Endometrial microvascular endothelial cells (primary cell): ENCODE measurements at regions not wholly inside any gene's neighbourhood (a gene's known extent, or its start where the extent isn't known, plus 50 kb on each side); places are given as distances from the start of the nearest gene placed in this dataset.

Experiments
- in situ Hi-C: cut with HindIII; loops from 2 replicates; pipeline ENCODE4 v1.10.0; 2017; ENCODE audit warnings: low sequenced_read_pairs, low pct_unique_long_range_greater_than_20kb; ENCODE audit errors: inconsistent ontology term

- in situ Hi-C loops, result no loop called here
Measured at GRCh38 chr7:155974186-155974897, 162.1 kb upstream of the SHH start.

GRCh38 chr7:155973451-155973997, 161.3 kb upstream of the SHH start:
- in situ Hi-C loops, result no loop called here

GRCh38 chr7:155972651-155973390, 160.6 kb upstream of the SHH start:
- in situ Hi-C loops, result no loop called here

DNA sequence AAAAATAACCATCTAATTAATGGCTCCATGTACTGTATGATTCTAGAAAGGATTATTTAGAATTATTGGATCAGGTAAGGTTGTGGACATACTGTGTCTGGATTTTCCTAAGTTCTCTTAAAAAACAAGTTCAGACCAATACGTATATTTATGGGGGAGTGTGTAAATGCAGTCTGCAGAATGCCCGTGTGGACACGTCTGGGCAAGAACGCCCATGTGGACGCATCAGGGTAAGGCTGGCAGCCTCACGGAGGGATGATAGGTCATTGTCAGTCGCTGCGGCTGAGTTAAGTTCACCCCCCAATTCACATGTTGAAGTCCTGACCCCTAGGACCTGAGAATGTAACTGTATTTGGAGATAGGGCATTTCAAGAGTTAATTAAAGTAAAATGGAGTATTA, 160.0 kb upstream of the SHH start:
- in situ Hi-C loops, result no loop called here

DNA sequence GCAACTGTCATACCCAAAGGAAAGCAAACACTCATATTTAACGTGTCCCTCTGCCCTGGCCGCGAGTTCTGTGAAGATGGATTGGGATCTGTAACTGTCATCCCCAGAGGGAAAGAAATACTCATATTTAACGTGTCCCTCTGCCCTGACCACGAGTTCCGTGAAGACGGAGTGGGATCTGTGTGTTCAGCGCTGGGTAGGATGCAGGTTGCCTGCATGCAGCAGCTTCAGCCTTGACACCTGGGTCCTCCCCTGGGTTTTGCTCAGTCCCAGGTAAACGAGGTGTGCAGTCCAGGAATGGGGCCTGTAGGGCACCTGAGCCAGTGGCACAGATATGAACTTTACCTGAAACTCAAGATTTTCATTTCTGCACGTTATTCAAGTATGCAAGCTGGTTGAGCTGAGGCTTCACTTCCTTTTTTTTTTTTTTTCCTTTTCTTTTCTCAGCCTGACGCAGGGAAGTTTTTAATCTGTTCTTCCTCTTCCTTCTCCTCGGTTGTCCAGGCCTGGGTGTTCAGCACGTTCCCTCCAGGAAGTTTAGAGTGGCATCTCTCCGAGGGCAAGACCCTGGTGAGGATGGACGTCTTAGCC, 159.0 kb upstream of the SHH start:
- in situ Hi-C loops, result no loop called here

GRCh38 chr7:155969192-155969929, 157.1 kb upstream of the SHH start:
- in situ Hi-C loops, result no loop called here

GRCh38 chr7:155965010-155965409, 152.7 kb upstream of the SHH start:
- in situ Hi-C loops, result no loop called here

GRCh38 chr7:155964543-155964942, 152.3 kb upstream of the SHH start:
- in situ Hi-C loops, result no loop called here

DNA sequence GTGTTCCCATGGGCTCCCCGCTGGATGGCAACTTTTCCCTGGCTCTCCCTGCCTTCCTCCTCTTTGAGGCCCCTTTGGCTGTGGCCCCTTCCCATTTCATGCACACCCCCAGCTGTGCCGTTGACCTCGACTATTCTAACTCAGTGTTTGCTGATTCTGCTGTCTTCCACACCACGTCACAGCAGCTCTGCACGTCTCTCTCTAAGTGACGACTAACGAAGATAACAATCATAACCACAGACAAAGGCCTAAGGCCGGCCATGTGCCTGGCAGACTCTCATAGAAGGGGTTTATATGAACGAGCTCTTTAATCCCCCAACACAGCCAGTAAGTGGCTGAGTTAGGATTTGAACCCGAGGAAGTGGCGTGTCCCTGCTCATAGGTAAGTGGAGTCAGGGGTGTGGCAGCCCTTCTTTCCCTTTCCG, 151.5 kb upstream of the SHH start:
- in situ Hi-C loops, result no loop called here

- in situ Hi-C loops, result no loop called here
Measured at GRCh38 chr7:155963356-155963755, 151.1 kb upstream of the SHH start.

DNA sequence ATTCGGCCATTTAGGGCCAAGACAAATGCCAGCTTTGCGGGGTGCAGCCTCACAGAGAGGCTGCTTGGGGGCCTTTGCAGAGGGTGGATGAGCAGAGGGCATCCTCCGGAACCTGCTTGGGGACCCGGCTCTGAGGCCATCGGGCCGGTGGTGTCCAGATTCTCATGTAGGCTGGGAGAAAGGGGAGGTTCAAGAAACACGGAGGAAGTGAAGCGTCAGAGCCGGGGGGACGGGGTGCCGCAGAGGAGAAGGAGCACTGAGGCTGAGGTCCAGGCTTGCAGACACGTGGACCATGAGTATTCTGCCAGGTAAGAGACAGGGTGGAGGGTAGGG, 150.7 kb upstream of the SHH start:
- in situ Hi-C loops, result no loop called here

DNA sequence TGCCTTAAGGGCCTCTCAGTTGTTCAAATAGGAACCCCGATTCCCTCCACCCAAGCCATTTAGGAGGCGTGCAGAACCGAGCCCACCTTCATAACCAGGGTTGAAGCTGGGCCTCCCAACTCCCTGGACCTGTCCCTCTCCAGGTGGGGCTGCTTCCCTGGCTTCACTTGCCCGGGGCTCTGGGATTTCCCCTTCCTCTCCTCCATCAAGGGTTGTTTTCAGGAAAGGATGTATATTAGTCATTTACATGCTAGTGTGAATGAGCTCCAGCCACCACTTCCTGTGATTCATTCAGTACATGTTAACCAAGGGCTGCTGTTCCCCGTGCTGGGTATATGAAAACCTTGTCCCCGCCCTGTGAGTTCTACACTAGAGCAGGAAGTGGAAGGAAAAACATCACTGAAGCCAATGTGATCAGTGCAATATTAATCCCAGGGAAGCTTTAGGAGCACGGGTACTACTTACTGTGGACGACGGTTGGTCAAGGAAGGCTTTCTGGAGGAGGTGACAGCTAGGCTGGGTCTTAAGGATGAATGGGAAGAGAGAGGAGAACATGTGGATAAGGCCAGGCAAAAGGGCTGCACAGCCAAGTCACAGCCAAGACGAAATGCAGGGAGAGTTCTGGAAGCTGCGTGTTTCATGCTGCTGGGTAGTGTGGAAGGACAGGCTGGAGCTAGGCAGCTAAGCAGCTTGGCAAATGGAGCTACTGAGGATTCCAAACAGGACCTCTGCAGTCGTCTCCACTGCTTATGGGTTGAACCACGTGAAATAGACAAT, 150.1 kb upstream of the SHH start:
- in situ Hi-C loops, result no loop called here

DNA sequence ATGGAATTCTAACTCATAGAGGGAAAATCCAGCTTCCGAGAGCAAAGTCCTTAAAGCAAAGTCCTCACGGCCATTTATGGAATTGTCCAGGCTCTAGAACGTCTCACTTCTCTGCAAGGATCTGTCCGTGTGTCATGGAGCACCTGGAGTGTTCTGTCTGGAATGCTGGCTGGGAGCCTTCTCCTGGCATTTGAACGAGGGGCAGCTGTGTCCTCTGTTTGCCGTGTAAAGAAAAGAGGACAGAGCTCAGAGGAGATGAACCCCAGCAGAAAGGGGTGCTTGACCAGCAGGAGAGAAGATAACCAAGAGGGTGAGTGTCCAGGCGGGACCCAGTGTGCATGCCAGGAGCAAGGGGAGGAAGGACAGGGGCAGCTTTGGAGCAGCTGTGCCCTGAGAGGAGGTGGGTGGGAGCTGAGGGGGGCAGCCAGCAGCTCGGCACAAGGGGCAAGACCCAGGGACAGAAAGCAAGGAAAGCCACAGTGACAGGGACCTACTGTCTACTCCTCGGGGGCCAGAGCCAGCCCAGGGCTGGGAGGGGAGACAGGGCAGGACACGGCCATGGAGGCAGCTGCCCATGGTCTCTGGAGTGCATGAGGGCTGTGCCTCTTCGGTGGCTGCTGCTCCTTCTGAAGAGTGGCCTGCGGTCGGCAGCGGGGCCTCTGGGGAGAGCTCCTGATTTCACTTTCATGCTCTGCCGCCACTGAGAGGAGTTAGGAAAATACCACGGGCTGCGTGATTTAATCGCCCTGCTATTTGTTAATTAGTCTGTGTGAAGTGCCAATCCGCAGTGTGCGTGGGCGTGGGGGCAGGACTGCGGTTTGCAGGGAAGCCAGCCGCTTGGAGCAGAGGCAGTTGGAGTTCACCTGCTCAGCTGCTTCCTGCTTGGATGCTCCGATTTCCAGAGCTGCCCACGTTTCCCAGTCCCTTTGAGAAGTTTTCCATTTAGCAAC, 149.3 kb upstream of the SHH start:
- in situ Hi-C loops, result no loop called here

GRCh38 chr7:155959894-155960293, 147.6 kb upstream of the SHH start:
- in situ Hi-C loops, result no loop called here

GRCh38 chr7:155956977-155957376, 144.7 kb upstream of the SHH start:
- in situ Hi-C loops, result no loop called here

- in situ Hi-C loops, result no loop called here
Measured at GRCh38 chr7:155955367-155955635, 143.0 kb upstream of the SHH start.

- in situ Hi-C loops, result no loop called here
Measured at GRCh38 chr7:155954550-155955366, 142.5 kb upstream of the SHH start.
